Neural progenitor cell (in vitro differentiated cells): ENCODE measurements at regions not wholly inside any gene's neighbourhood (a gene's known extent, or its start where the extent isn't known, plus 50 kb on each side); places are given as distances from the start of the nearest gene placed in this dataset.
"Not testable (repeated sequence)": the region's sequence is repeated elsewhere in the genome, so short reads cannot be mapped to it uniquely, and the experiment has no call there.

Source experiments
- DNase-seq: peaks from one replicate; pipeline ENCODE4 v3.0.0-alpha.2; 2016; ENCODE audit warnings: low spot score
- H2AFZ ChIP-seq: fragments of 200-600 bp; sonication (generic); replicated peaks from 2 replicates; pipeline ENCODE4 v1.6.1; 2016; ENCODE audit warnings: antibody characterized with exemption
- H3F3A ChIP-seq: fragments of 200-600 bp; sonication (generic); 2 replicates; pipeline ENCODE4 v1.6.1; 2016; ENCODE audit warnings: antibody characterized with exemption, low read depth
- H3K27ac ChIP-seq: fragments of 200-600 bp; sonication (generic); 2 replicates; pipeline ENCODE4 v1.5.1; 2016; ENCODE audit warnings: mild to moderate bottlenecking
- H3K27me3 ChIP-seq: fragments of 200-600 bp; sonication (generic); 2 replicates; pipeline ENCODE4 v1.6.1; 2016; ENCODE audit warnings: mild to moderate bottlenecking, moderate library complexity
- H3K36me3 ChIP-seq: fragments of 200-600 bp; sonication (generic); 2 replicates; pipeline ENCODE4 v1.5.1; 2016
- H3K4me1 ChIP-seq: fragments of 200-600 bp; sonication (generic); 2 replicates; pipeline ENCODE4 v1.6.1; 2016; ENCODE audit warnings: mixed run types
- H3K4me2 ChIP-seq: fragments of 200-600 bp; sonication (generic); 2 replicates; pipeline ENCODE4 v1.6.1; 2016
- H3K4me3 ChIP-seq: fragments of 200-600 bp; sonication (generic); 2 replicates; pipeline ENCODE4 v1.5.1; 2016
- H3K79me2 ChIP-seq: fragments of 200-600 bp; sonication (generic); 2 replicates; pipeline ENCODE4 v1.6.1; 2016; ENCODE audit warnings: low read depth
- H3K9ac ChIP-seq: fragments of 200-600 bp; sonication (generic); 2 replicates; pipeline ENCODE4 v1.6.1; 2016
- H3K9me3 ChIP-seq: fragments of 200-600 bp; sonication (generic); 2 replicates; pipeline ENCODE4 v1.5.1; 2016; ENCODE audit warnings: low read depth
- H4K20me1 ChIP-seq: fragments of 200-600 bp; sonication (generic); 2 replicates; pipeline ENCODE4 v1.6.1; 2016; ENCODE audit warnings: low read depth
- H3K27ac Mint-ChIP-seq: 3 replicates; pipeline ENCODE4 v1.8.0; 2021; ENCODE audit warnings: mixed read lengths
- H3K27me3 Mint-ChIP-seq: 2 replicates; pipeline ENCODE4 v1.8.0; 2022; ENCODE audit warnings: low read depth, mild to moderate bottlenecking, inconsistent platforms, moderate library complexity, mixed read lengths; ENCODE audit not compliant: insufficient read depth
- H3K36me3 Mint-ChIP-seq: 3 replicates; pipeline ENCODE4 v1.8.0; 2021; ENCODE audit warnings: mixed read lengths
- H3K4me1 Mint-ChIP-seq: 3 replicates; pipeline ENCODE4 v1.8.0; 2021; ENCODE audit warnings: mixed read lengths
- H3K4me3 Mint-ChIP-seq: 3 replicates; pipeline ENCODE4 v1.8.0; 2021; ENCODE audit warnings: mild to moderate bottlenecking, moderate library complexity, mixed read lengths
- H3K9me3 Mint-ChIP-seq: 3 replicates; pipeline ENCODE4 v1.8.0; 2020; ENCODE audit warnings: mixed read lengths
- CTCF ChIP-seq: fragments of 200-600 bp; sonication (generic); IDR thresholded peaks from 2 replicates; pipeline ENCODE4 v1.5.1; 2017; ENCODE audit warnings: antibody characterized with exemption, mild to moderate bottlenecking
- EZH2 ChIP-seq: fragments of 200-600 bp; sonication (generic); IDR thresholded peaks from 2 replicates; pipeline ENCODE4 v1.6.1; 2017; ENCODE audit warnings: antibody characterized with exemption, mild to moderate bottlenecking, moderate library complexity
- EZH2phosphoT487 ChIP-seq: fragments of 200-600 bp; sonication (generic); IDR thresholded peaks from 2 replicates; pipeline ENCODE4 v1.6.1; 2017; ENCODE audit warnings: antibody characterized with exemption

GRCh38 chr9:25322142-25322541 is 356.1 kb downstream of the TUSC1 start:
- H3K9ac ChIP-seq = no peak overlapping the region
- TF ChIP-seq EZH2 = no peak
- no peak overlapping the region for H3K27ac ChIP-seq
- H3K4me2 ChIP-seq = no peak overlapping the region
- H4K20me1 ChIP-seq = no peaks in the 10 kb centered on the region
- H3K4me1 Mint-ChIP-seq = no peaks in the 10 kb centered on the region
- no peaks in the 10 kb centered on the region for H3K27me3 ChIP-seq
- no peaks in the 10 kb centered on the region for H3K79me2 ChIP-seq
- no peaks in the 10 kb centered on the region for H3K27me3 Mint-ChIP-seq
- H3K36me3 Mint-ChIP-seq = no peaks in the 10 kb centered on the region
- no peak overlapping the region for H3K27ac Mint-ChIP-seq
- H3K9me3 Mint-ChIP-seq = no peaks in the 10 kb centered on the region
- H3K4me1 ChIP-seq = no peaks in the 10 kb centered on the region
- no peak for DNase-seq
- H3K36me3 ChIP-seq = no peaks in the 10 kb centered on the region
- H3K4me3 ChIP-seq = no peak overlapping the region
- H3K9me3 ChIP-seq = no peaks in the 10 kb centered on the region
- H3K4me3 Mint-ChIP-seq = no peak overlapping the region
- no peaks in the 10 kb centered on the region for H3F3A ChIP-seq
- peak overlapping the region; percentile 22 for H2AFZ ChIP-seq

GRCh38 chr9:25310961-25311360 is 367.3 kb downstream of the TUSC1 start:
- Mint-ChIP-seq H3K4me3 (no peak overlapping the region), H3K27ac (no peak overlapping the region), H3K36me3 (no peaks in the 10 kb centered on the region), H3K9me3 (no peaks in the 10 kb centered on the region), H3K4me1 (no peaks in the 10 kb centered on the region), H3K27me3 (no peaks in the 10 kb centered on the region)
- TF ChIP-seq EZH2phosphoT487 (no peak), CTCF (no peak), EZH2 (no peak)
- Histone ChIP-seq H3K9ac (no peak overlapping the region), H3K27me3 (no peaks in the 10 kb centered on the region), H3K36me3 (no peaks in the 10 kb centered on the region), H3K9me3 (no peaks in the 10 kb centered on the region), H3K4me1 (no peaks in the 10 kb centered on the region), H3K4me2 (no peak overlapping the region), H2AFZ (no peak overlapping the region), H3K79me2 (no peaks in the 10 kb centered on the region), H4K20me1 (no peaks in the 10 kb centered on the region), H3K27ac (no peak overlapping the region), H3K4me3 (no peak overlapping the region), H3F3A (no peaks in the 10 kb centered on the region)
- no peak for DNase-seq

GRCh38 chr9:25308549-25308948 is 369.7 kb downstream of the TUSC1 start:
- TF ChIP-seq CTCF (no peak), EZH2phosphoT487 (no peak), EZH2 (no peak)
- H3K27ac Mint-ChIP-seq = no peak overlapping the region
- H3K9ac ChIP-seq = no peak overlapping the region
- H2AFZ ChIP-seq = no peak overlapping the region
- no peaks in the 10 kb centered on the region for H3K27me3 Mint-ChIP-seq
- H3K4me2 ChIP-seq = no peak overlapping the region
- no peak for DNase-seq
- no peak overlapping the region for H3K4me3 Mint-ChIP-seq
- H3K4me1 ChIP-seq = no peaks in the 10 kb centered on the region
- H3K4me1 Mint-ChIP-seq = no peaks in the 10 kb centered on the region
- H3K27me3 ChIP-seq = no peaks in the 10 kb centered on the region
- H4K20me1 ChIP-seq = no peaks in the 10 kb centered on the region
- H3K9me3 Mint-ChIP-seq = no peaks in the 10 kb centered on the region
- no peaks in the 10 kb centered on the region for H3K36me3 Mint-ChIP-seq
- no peaks in the 10 kb centered on the region for H3F3A ChIP-seq
- H3K27ac ChIP-seq = no peak overlapping the region
- no peaks in the 10 kb centered on the region for H3K9me3 ChIP-seq
- H3K4me3 ChIP-seq = no peak overlapping the region
- no peaks in the 10 kb centered on the region for H3K36me3 ChIP-seq
- H3K79me2 ChIP-seq = no peaks in the 10 kb centered on the region

GRCh38 chr9:25302601-25303000 is 375.6 kb downstream of the TUSC1 start:
- H3K27ac Mint-ChIP-seq = no peak overlapping the region
- Histone ChIP-seq H3K9me3 (no peaks in the 10 kb centered on the region), H3K27ac (no peak overlapping the region)

GRCh38 chr9:25288195-25288594 is 390.0 kb downstream of the TUSC1 start:
- H3K27me3 Mint-ChIP-seq, H3K9me3 Mint-ChIP-seq, H3K36me3 Mint-ChIP-seq, H3K27ac Mint-ChIP-seq, H3K9ac ChIP-seq, H3K79me2 ChIP-seq, DNase-seq, H3K4me1 ChIP-seq, H4K20me1 ChIP-seq, H3K4me1 Mint-ChIP-seq, H3K4me2 ChIP-seq, H2AFZ ChIP-seq, H3K9me3 ChIP-seq, H3K27ac ChIP-seq, H3K36me3 ChIP-seq, H3K4me3 ChIP-seq, H3K27me3 ChIP-seq, H3F3A ChIP-seq, H3K4me3 Mint-ChIP-seq: not testable (repeated sequence)

More at GRCh38 chr9:25302601-25303000, 375.6 kb downstream of the TUSC1 start:
- Histone ChIP-seq H3K4me1 (peaks cover 6% of the 10 kb centered on the region), H3K9ac (no peak overlapping the region), H3K27me3 (no peaks in the 10 kb centered on the region), H3K4me3 (no peak overlapping the region), H3K79me2 (no peaks in the 10 kb centered on the region), H2AFZ (no peak overlapping the region), H3K4me2 (no peak overlapping the region), H3F3A (no peaks in the 10 kb centered on the region), H3K36me3 (no peaks in the 10 kb centered on the region), H4K20me1 (no peaks in the 10 kb centered on the region)
- Mint-ChIP-seq H3K36me3 (no peaks in the 10 kb centered on the region), H3K27me3 (no peaks in the 10 kb centered on the region), H3K9me3 (no peaks in the 10 kb centered on the region), H3K4me1 (no peaks in the 10 kb centered on the region), H3K4me3 (no peak overlapping the region)
- no peak for DNase-seq
- TF ChIP-seq EZH2 (no peak), EZH2phosphoT487 (no peak), CTCF (no peak)
